Chondrocyte (in vitro differentiated cells): ENCODE measurements at regions not wholly inside any gene's neighbourhood (a gene's known extent, or its start where the extent isn't known, plus 50 kb on each side); places are given as distances from the start of the nearest gene placed in this dataset.

Experiments used
- DNase-seq: peaks from one replicate; pipeline ENCODE4 v3.0.0; 2021; ENCODE audit warnings: mixed read lengths, low spot score
- H3K27ac Mint-ChIP-seq: one replicate; pipeline ENCODE4 v1.8.0; 2021; ENCODE audit warnings: mild to moderate bottlenecking, moderate library complexity, mixed read lengths; ENCODE audit not compliant: unreplicated experiment
- H3K27me3 Mint-ChIP-seq: 2 replicates; pipeline ENCODE4 v1.8.0; 2021; ENCODE audit warnings: low read depth, mixed read lengths
- H3K36me3 Mint-ChIP-seq: 2 replicates; pipeline ENCODE4 v1.8.0; 2021; ENCODE audit warnings: low read depth, mixed read lengths
- H3K4me1 Mint-ChIP-seq: 2 replicates; pipeline ENCODE4 v1.8.0; 2021; ENCODE audit warnings: low read depth, mild to moderate bottlenecking, mixed read lengths
- H3K4me3 Mint-ChIP-seq: one replicate; pipeline ENCODE4 v1.8.0; 2021; ENCODE audit warnings: mild to moderate bottlenecking, moderate library complexity, mixed read lengths; ENCODE audit not compliant: unreplicated experiment
- H3K9me3 Mint-ChIP-seq: 2 replicates; pipeline ENCODE4 v1.8.0; 2021; ENCODE audit warnings: low read depth, mixed read lengths
- TF ChIP-seq, protein P1 (sequence below): fragments of 200-600 bp; sonication (generic); IDR thresholded peaks from 2 replicates; pipeline ENCODE4 v1.5.0; 2021; ENCODE audit warnings: antibody characterized with exemption, mild to moderate bottlenecking, moderate library complexity

DNA sequence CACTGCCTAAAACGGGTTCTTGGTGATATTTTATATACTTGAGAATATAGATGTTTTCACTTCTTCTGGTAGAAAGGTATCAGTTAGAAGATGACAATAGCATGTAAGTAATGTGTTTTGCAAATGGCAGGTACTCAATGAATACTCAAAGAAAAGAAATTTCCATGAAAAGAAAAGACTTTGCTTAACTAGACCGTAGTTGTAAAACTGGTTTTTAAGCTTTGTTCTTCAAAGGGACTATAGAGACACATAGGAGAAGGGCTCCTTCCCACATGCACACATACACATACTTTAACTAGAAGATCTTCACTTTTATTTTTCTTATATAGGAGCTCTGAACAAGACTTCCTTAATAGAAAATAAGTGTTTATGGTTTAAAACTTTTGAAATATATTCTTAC lies 215.3 kb upstream of the RND3 start:
- TF ChIP-seq, protein P1, sequence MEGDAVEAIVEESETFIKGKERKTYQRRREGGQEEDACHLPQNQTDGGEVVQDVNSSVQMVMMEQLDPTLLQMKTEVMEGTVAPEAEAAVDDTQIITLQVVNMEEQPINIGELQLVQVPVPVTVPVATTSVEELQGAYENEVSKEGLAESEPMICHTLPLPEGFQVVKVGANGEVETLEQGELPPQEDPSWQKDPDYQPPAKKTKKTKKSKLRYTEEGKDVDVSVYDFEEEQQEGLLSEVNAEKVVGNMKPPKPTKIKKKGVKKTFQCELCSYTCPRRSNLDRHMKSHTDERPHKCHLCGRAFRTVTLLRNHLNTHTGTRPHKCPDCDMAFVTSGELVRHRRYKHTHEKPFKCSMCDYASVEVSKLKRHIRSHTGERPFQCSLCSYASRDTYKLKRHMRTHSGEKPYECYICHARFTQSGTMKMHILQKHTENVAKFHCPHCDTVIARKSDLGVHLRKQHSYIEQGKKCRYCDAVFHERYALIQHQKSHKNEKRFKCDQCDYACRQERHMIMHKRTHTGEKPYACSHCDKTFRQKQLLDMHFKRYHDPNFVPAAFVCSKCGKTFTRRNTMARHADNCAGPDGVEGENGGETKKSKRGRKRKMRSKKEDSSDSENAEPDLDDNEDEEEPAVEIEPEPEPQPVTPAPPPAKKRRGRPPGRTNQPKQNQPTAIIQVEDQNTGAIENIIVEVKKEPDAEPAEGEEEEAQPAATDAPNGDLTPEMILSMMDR: no peak
- Mint-ChIP-seq H3K27me3 (no peaks in the 10 kb centered on the region), H3K4me3 (no peak overlapping the region)

DNA sequence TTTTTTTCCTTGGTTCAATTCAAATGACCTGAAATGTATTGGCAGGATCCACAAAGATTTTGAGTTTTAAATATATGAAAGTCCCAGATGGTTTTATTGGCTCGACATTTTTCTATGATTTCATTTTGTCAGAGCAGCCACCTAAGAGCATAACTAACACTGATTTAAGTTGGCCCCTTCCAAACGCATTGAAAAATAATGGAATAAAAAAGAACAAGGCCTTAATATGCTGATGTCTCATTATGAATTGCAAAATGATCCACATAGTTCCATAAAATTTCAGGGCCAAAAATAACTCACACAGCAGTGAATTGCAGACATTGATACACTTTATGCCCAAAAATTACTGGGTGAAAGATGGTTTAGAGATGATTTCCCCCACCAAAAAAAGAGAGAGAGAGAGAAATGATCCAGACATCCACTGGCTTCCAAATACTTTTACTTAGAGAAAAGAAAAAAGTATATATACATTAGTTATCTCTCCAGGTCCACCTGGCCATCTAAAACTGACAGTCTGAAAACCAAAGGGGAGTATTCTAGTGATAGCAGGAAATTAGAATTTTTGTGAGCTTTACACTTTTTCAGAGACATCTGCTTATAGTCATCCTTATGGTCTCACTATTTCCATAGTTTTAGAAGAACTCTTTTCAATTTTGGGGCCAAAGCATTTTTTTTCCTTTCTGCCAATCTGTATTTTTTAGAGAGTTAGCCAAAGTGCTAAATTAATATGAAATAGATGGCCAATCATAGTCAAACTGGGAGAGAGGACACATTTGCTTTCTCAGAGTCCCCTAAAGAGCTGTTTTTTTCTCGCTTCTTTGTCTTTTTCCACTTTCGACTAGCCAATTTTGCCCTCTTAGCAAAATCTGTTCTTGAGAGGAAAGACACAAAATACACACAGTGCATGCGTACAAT lies 213.5 kb upstream of the RND3 start:
- no peaks in the 10 kb centered on the region for H3K27me3 Mint-ChIP-seq
- peaks cover 21% of the 10 kb centered on the region for H3K4me1 Mint-ChIP-seq
- H3K9me3 Mint-ChIP-seq: no peaks in the 10 kb centered on the region
- H3K36me3 Mint-ChIP-seq: no peaks in the 10 kb centered on the region
- DNase-seq: no peak
- no peak overlapping the region for H3K4me3 Mint-ChIP-seq
- H3K27ac Mint-ChIP-seq: no peak overlapping the region
- TF ChIP-seq, protein P1: no peak

More for the DNA sequence above, 215.3 kb upstream of the RND3 start:
- no peak overlapping the region for H3K27ac Mint-ChIP-seq
- peaks cover 18% of the 10 kb centered on the region for H3K4me1 Mint-ChIP-seq
- no peak for DNase-seq
- no peaks in the 10 kb centered on the region for H3K36me3 Mint-ChIP-seq
- no peaks in the 10 kb centered on the region for H3K9me3 Mint-ChIP-seq

GRCh38 chr2:150699218-150699617 lies 211.8 kb upstream of the RND3 start:
- DNase-seq: no peak
- Mint-ChIP-seq H3K9me3 (no peaks in the 10 kb centered on the region), H3K4me1 (peaks cover 13% of the 10 kb centered on the region), H3K36me3 (no peaks in the 10 kb centered on the region), H3K27ac (no peak overlapping the region), H3K4me3 (no peak overlapping the region), H3K27me3 (no peaks in the 10 kb centered on the region)
- TF ChIP-seq, protein P1: no peak

DNA sequence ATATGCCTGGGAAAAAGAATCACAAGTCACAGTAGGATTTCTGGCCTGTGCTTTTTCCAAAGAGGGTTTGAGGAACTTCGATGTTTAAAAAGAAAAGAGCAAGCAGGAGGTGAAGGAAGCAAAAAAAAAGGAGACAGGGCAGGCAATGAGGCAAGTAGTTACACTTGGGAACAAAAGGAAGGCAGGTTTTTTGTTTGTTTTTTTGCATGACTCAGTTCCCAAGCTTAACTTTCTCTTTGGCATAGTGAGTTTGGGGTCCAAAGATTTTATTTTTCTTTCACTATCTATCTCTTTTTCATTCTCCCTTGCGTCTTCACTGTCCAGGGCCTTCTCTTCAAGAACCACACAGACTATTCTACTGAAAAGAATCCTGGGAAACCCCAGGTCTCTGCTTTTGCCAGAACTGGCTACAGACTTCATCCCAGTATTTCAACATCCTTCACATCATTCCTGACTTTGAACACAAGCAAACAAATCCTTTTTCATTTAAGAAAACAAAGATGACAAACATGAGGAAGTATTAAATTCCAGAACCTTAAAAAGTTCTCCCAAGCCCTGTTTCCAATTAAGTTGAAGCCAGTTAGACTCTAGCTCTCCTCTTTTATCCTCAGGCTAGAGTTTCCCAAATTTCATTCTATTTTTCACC lies 210.7 kb upstream of the RND3 start:
- Mint-ChIP-seq H3K27me3 (no peaks in the 10 kb centered on the region), H3K36me3 (no peaks in the 10 kb centered on the region), H3K27ac (no peak overlapping the region), H3K9me3 (no peaks in the 10 kb centered on the region), H3K4me1 (peaks cover 13% of the 10 kb centered on the region), H3K4me3 (no peak overlapping the region)
- TF ChIP-seq, protein P1: no peak
- DNase-seq: no peak

GRCh38 chr2:150697596-150697995 lies 210.1 kb upstream of the RND3 start:
- Mint-ChIP-seq H3K27me3 (no peaks in the 10 kb centered on the region), H3K4me3 (no peak overlapping the region), H3K36me3 (no peaks in the 10 kb centered on the region), H3K27ac (no peak overlapping the region), H3K4me1 (peaks cover 13% of the 10 kb centered on the region), H3K9me3 (no peaks in the 10 kb centered on the region)
- TF ChIP-seq, protein P1: no peak
- no peak for DNase-seq
